Activated CD4-positive, CD25-positive, alpha-beta regulatory T cell treated with anti-CD3 and anti-CD28 coated beads, Interleukin-2, amount 50 U/mL, for 24 hours (primary cell): ENCODE measurements at regions not wholly inside any gene's neighbourhood (a gene's known extent, or its start where the extent isn't known, plus 50 kb on each side); places are given as distances from the start of the nearest gene placed in this dataset.
"Not testable (repeated sequence)": the region's sequence is repeated elsewhere in the genome, so short reads cannot be mapped to it uniquely, and the experiment has no call there.

Experiments
- ATAC-seq, 2 donors: fragments of 150-1000 bp; cut with Tn5 transposase; one replicate each; pipeline ENCODE4 v1.10.0; 2021; ENCODE audit warnings: mild to moderate bottlenecking in 1 of 2, moderate library complexity in 1 of 2

DNA sequence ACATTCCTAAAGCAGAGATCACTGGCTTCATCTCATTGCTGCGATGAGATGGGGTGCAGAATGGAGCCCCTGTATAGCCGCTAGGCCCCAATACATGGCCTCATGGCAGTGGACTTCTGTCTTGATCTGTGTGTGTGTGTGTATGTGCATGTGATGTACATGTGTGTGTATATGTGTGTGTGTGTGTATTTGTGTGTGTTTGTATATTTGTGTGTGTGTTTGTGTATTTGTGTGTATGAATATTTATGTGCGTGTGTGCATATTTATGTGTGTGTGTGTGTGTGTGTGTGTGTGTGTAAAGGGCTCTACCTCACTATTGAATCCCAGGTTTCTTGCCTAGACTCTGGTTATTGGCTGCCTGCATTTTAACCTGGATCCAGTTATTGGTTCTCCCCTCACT, 958.2 kb downstream of the GRID1 start:
- ATAC-seq = no peak

DNA sequence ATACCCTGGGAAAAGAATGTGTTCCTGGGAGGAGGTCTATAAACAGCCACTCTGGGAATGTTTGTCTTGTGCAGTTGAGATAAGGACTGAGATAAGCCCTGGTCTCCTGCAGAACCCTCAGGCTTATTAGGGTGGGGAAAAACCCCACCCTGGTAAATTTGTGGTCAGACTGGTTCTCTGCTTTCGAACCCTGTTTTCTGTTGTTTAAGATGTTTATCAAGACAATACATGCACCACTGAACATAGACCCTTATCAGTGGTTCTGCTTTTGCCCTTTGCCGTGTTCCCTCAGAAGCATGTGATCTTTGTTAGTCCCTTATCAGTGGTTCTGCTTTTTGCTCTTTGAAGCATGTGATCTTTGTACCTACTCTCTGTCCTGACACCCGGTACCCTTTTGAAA, 956.0 kb downstream of the GRID1 start:
- not testable (repeated sequence) for ATAC-seq

DNA sequence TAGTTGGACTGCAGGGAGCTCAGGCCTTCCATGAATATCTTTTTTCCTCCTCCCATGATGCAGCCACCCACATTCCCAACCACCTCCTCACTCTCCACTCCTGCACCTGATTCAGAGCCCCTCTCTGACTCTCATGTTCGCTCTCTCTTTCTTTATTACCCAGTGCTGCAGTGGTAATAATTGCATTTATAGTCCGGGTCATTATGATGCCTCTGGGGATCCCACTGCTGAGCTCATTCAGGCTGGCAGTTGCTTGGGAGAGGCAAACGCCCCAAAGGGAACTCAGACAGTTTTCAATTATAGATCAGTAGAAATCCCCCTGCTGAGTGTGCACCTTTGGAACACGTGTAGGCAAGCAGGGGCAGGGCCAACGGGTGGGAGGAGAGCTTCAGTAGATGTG, 953.0 kb downstream of the GRID1 start:
- ATAC-seq = no peak

DNA sequence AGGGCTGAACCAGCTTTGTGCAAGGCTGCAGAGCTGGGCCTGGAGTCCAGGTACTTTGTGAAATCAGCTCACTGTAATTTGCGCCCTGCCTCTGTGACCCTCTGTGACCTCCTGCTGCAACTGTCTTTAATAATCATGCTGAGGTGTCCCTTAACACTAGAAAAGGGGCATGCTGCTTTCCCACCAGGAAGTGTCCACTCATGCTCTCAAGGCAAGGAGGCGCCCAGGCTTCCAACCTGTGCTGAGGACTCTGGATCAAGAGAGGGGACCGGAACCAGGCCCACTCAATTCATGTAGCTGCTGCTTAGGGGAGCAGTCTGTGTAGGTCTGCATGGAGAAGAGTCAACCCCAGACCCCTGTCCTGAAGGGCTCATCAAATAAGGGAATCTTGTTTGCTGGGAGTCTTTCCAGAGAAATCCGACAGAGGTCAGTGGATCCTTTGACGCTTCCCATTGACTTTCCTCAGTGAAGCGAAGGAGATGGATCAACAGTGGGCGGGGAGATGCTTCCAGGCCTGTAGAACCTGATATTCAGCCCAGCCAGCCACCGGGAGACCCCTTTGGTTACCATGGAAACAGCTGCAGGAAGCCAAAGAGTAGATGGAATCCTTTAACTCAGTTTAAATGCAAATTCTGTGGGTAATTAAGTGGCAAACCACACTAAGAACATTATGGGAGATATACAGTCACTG, 945.9 kb downstream of the GRID1 start:
- no peak for ATAC-seq

DNA sequence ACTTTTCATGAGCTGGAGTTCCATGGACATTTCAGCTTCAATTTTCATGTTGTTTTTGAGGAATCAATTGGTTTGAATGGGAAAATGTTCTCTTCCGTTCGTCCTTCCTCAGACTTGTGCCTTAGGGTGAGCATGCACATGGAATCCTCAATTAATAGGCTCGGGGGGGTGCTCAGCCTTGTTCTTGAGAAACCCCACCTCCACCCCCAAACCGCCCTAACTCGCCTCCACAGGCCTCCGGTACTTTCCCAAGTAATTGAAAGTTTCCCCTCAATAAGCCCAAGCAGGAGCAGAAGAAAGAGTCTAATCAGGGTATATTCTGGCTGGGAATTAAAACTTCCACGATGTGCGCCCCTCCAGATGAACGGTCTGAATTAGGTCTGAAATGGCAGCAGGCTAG, 945.2 kb downstream of the GRID1 start:
- no peak for ATAC-seq

DNA sequence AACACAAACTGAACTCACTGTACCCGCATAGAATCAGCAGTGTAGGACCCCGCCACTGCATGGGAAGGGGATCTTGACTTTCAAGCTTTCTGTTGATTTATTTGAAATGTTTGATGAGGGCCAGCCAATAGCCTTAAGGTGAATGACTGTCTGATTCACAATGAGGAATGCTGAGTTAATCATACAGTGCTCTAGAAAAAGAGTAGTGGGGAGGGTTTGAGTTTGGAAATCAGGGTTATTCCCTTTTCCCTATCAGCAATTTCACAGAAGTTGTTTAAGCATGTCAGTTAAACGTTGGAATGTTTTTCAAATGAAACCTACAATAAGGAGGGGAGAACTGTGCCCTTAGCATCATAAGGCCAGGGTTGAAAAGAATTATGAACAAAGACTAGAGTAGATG, 937.5 kb downstream of the GRID1 start:
- no peak for ATAC-seq

DNA sequence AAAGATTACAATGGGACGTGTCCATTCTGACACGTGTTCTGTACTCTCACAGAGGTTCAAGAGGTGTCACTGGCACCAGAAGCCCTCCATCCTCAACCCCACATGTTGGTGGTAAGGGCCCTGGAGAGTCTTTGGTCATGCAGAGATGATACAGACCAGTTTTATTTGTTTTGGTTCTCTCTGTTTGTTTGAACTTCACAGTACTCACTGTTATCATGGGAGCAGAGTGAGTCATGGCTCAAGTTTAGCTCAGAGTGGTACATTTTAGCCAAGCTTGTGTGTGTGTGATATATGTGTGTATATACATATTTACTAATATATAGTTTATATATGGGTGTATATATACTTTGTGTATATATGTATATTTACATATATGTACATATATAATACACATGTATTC, 935.6 kb downstream of the GRID1 start:
- no peak for ATAC-seq

DNA sequence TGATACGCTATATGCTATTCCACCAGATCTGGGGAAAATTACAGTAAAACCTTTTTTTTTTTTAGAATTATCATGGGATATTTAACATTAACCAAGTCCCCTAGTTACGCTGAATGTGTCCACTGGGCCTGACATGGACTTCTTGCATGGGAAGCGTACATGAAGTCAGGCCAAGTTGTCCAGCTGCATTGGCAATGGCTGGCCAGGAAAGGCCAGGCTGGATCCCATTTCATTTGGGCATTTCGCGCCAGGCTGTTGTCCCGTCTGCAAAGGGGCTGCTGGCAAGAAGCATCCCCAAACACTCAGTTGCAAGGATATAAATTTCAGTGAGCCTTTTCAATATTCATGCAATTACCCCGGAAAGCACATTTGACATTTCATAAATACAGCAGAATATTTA, 933.3 kb downstream of the GRID1 start:
- no peak for ATAC-seq

DNA sequence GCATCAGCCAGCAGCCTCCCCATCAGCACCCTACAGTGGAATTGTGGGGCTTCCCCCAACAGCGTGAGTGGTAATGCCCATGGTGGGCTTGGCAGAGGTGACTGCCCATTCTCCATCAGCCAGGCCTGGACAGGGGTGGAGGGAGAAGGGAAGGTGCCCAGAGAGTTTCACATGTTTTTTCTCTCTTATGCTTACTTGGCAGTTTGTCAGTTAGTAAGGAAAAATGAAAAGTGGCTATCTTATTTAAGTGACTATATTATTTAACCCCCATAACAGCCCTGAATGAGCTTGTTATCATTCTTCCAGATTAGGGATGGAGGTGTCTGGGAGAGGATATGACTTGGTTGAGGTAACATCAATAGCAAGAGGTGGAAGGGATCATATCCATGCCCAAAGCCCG, 921.7 kb downstream of the GRID1 start:
- ATAC-seq = no peak

DNA sequence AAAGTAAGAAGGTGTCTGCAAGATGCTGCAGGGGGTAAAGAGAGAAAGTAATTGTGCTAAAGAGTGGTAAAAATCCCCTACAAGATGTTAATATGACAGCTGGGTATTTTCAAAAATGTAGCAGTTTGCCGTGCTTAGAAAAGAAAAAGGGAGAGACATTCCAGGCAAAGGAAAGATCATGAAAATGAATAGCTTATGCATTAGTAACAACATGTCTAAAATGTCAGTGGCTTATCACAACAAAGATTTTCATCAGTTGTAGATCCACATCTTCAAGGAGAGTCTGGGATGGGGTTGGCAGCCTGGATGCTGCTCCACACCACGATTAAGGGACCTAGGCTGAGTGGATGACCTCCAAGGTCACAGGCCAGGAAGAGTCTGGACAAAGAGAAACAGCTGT, 920.9 kb downstream of the GRID1 start:
- no peak for ATAC-seq

DNA sequence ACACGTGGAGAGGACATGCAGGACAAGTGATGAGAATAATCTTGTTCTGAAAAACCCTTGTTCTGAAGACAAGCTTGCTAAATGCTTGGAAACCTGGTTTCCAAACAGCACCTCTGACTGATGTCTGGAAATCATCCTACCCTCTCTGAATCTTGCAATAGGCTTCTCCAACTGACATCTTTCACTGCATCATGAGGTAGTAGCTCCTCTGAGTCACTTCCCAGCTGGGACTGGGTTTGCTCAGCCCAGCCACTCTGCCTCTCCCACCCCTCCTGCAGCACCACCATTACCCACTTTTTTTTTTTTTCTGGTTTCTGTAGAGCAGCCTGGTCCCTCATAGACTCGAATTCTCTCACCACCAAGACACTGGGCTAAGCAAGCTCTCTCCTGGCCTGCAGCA, 919.8 kb downstream of the GRID1 start:
- no peak for ATAC-seq

DNA sequence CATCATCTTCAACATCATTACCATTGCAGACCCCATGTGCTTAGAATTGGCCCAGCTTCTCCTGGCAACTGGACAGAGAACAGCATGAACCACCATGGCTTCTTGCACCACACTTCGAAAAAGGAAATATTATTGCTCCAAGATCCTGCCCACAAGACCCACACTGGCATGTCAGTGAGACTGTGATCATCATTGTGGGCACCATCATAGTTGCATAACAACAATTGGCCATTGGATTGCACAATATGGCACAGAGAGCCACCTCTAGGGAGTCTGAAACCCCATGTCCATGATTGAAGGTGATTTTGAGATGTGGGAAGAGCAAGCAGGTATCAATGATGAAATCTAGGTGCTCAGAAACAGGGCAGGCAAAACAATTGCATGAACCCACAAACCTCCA, 918.9 kb downstream of the GRID1 start:
- no peak for ATAC-seq

DNA sequence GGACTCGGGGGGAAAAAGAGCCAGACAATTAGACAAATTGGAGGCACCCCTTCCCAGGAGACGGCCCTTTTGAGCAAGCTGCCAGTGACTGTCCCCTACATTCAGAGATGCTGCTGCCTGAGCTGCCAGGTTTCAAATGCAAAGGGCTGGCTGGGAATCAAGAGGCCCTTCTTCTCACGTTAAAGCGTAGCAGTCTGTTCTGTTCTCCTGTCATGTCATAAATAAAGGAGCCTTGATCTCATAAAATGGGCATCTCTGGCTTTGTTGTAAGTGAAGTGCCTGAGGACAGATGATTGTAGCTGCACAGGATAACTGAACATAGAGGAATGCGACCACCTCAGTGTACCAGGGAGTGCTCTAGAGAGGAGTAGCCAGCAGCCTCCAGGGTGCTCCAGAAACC, 917.9 kb downstream of the GRID1 start:
- no peak for ATAC-seq

DNA sequence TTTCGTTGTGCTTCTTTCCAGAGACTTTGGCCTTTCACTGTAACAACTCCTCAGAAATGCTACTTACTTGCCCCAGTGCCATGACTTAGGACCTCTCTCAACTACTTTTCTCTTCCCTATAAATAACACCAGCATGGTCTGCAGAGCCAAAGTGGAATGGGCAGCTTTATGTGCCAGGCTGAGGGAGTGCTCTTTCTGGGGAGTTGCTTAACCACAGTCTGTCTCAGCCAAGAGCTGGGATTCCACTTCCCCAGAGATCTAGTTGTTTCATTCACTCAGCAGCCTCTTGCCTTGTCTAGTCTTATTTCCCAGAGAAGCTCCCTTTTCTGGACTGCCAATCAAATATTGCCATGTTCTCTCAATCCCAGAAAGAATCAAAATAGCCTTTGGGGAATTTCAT, 912.2 kb downstream of the GRID1 start:
- ATAC-seq = no peak

DNA sequence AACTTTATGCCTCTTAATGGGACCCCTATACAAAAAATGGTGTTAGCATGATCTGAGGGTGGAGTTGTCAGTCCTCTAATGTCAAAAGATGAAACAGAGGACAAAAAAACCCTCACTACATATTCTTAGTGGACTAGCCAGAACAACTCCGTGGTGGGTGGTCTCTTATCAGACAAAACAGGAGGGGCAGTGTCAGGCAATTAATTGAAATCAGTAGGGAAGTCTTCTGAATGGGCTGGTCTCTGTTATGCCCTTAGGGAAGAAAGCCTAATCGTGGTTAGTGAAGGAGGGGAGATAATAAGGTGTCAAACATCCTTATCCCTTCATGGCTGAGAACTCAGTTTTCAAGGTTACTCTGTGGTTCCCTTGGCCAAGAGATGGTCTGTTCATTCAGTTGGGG, 909.4 kb downstream of the GRID1 start:
- no peak for ATAC-seq

DNA sequence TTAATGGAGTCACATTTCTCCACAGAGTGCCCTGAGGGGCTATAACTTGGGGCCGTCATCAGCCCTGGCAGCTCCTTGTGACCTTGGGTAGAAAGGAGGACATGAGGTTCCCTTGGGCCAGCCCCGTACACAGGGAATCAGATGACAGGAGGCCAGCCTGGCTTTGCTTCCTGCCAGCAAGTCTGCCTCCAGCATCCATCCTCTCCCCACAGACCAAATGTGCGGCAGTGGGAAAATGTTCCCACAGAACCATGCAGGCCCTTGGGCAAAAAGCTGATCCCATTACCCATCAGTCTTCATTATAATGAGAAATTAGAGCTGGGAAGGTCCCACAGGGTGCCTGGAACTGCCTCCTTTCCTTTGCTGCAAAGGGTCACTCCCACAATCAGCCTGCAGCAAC, 908.3 kb downstream of the GRID1 start:
- ATAC-seq = no peak

DNA sequence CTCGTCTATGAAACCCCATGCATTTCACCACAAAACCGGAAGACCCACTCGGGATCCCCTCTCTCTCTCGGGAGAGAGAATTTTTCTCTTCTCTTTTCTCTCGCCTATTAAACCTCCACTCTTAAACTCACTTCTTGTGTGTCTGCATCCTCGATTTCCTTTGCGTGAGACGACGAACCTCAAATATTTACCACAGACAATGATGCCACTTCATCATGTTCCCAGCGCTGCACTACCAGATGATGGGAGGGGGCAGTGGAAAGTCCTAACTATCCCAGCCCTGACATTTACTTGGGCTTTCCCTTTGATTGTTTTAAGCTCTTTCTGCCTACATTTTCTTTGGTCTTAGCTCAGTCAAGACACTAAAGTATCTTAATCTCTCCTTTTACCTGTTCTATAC, 906.7 kb downstream of the GRID1 start:
- no peak for ATAC-seq

DNA sequence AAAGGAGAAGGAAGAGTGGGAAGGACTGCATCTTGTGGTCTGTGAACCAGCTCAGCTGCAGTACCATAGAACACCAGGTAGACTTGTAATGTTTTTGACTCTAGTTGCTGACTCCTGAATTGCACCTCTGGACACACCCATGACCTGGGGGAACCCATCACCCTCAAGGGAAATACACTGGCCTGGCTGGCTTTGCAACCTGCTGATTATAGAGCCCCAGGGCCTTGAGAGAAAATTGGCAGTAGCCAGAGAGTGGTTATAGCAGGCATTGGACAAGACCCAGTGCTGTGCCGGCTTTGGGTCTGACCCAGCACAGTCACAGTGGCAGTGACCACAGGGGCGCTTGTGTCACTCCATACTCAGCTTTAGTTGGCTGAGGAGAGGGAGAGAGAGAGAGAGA, 902.3 kb downstream of the GRID1 start:
- no peak for ATAC-seq

DNA sequence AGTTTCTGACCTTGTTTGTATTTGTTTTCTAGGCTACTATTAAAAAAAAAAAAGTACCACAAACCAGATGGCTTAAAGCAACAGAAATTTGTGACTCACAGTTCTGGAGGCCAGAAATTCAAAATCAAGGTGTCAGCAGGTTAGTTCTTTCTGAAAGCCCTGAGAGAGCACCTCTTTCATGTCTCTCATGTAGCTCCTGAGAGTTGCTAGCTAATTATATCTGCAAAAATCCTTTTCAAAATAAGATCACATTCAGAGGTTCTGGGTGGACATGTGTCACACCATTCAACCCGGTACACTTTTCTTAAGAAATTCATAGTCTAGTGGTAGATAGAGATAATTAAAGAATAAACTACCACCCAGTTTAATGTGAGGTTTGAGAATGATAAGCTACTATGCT, 888.6 kb downstream of the GRID1 start:
- ATAC-seq = no peak

DNA sequence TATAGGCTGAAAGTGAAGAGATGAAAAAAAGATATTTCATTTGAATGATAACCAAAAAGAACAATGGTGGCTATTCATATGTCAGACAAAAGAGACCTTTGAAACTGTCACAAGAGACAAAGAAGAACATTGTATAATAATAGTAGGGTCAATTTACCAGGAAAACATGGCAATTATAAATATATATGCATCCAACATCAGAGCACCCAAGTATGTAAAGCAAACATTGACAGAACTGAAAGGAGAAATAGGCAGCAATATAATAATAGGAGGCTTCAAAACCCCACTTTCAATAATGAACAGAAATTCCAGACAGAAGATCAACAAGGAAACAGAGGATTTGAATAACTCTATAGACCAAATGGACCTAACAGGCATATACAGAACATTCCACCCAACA, 876.2 kb downstream of the GRID1 start:
- no peak for ATAC-seq

DNA sequence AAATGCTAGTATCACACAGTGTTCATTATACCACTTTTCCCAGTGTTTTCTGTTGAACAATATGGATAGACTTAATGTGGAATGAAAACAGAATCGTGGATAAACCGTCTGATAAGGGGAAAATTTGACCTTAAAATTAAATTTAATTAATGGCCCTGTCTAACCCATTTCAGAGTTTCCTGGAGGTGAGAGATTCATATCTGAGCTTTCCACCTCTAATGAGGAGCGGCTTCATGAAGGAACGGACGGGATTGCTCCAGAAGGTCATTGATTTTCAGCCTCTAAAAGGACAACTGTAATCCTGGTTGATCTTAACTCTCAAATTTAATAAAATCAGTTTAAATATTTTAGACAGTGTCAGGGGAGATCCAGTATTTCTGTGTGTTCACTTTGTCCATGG, 874.9 kb downstream of the GRID1 start:
- ATAC-seq = no peak

DNA sequence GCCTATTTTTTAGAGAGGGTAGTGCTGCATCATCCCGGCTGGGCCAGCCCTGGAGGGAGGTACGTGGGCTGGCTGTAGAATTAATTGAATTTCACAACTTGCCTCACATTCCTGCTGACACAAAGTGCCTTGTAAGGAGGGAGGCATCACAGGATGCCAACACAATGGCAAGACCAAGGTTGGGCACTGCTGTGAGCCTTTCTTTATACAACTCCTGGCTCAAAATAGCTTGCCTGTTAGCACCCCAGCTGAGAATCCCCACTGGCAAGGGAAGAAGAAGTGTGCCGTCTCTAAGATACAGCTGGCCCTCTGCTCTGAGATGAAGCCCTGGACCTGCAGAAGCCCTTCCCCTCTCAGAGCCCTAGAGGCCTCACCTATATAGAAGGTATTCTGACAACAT, 873.9 kb downstream of the GRID1 start:
- ATAC-seq = no peak

DNA sequence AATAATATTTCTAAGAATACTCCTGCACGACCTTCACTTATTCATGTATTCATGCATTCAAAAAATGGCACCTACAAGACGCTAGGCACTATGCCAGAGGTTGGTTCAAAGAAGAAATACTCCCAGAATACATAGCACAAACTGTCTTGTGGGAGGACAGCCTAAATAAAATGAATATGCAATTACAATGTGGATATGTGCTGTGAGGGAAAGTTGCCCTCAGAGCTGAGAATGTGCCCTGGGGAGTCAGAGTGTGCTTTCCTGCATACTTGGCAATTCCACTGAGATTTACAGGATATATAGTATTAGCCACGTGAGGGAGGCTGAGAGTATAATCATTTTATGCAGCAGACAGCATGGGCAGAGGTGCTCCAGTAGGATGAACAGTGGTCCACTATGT, 872.9 kb downstream of the GRID1 start:
- ATAC-seq = no peak

DNA sequence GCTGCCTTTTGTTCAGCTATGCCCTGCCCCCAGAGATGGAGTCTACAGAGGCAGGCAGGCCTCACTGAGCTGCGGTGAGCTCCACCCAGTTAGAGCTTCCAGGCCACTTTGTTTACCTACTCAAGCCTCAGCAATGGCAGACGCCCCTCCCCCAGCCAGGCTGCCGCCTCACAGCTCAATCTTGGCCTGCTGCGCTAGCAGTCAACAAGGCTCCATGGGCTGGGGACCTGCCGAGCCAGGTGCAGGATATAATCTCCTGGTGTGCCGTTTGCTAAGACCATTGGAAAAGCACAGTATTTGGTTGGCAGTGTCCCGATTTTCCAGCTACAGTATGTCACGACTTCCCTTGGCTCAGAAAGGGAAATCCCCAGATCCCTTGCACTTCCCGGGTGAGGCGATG, 862.0 kb downstream of the GRID1 start:
- ATAC-seq = not testable (repeated sequence)

DNA sequence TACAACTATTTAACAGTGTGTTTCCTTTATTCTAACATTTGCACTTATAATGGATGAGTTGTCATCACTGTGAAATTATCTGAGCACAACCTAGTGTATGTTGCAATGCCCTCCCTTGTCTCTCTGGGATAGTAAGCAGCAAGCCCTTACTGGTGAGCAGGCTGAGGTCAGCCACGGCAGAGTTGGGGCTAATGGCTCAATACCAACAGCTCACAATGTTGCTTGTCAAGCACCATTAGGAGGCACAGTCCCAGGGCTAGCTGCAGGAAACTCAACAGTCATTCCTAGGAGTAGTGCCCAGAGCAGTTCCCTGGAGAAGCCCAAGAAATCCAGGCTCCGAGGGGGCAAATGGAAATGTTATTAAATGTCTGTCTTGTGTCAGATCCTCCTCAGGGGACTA, 858.4 kb downstream of the GRID1 start:
- no peak for ATAC-seq

DNA sequence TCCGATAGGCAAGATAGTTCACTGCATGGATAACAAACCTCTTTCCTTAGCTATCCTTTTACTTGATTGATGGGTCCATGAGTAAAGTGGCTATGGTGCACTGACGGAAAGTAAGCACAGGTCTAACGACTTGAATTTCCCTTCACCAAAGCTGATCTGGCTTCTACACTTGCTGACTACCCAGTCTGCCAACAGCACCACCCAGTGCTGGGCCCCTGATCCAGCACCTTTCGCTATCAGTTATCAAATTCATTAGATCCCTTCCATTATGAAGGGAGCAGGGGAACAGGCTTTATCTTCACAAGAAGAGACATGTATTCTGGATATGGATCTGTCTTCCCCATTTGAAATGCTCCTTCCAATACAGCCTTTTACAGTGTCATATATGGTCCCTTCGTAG, 855.9 kb downstream of the GRID1 start:
- no peak for ATAC-seq
